Activated T-helper 1 cell treated with anti-CD3 and anti-CD28 coated beads, Interleukin-12 subunit alpha, Interleukin-12 subunit beta, Interleukin-2, Interleukin-4 antibody, amounts not matched to agents 30 ng/mL and 10 ng/mL and 1 ng/mL, durations not matched to agents 14 hours and 24 hours and 36 hours (primary cell): ENCODE measurements at regions not wholly inside any gene's neighbourhood (a gene's known extent, or its start where the extent isn't known, plus 50 kb on each side); places are given as distances from the start of the nearest gene placed in this dataset.

Source experiments
- DNase-seq: peaks from one replicate; pipeline ENCODE4 v3.0.0; 2021; ENCODE audit warnings: low spot score
- H3K27ac Mint-ChIP-seq: one replicate; pipeline ENCODE4 v1.8.0; 2021; ENCODE audit warnings: mild to moderate bottlenecking, mixed read lengths
- H3K27me3 Mint-ChIP-seq: one replicate; pipeline ENCODE4 v1.8.0; 2022; ENCODE audit warnings: mild to moderate bottlenecking, moderate library complexity, mixed read lengths; ENCODE audit not compliant: insufficient read depth
- H3K36me3 Mint-ChIP-seq: one replicate; pipeline ENCODE4 v1.8.0; 2021; ENCODE audit warnings: low read depth, mixed read lengths
- H3K4me1 Mint-ChIP-seq: one replicate; pipeline ENCODE4 v1.8.0; 2021; ENCODE audit warnings: low read depth, mixed read lengths
- H3K4me3 Mint-ChIP-seq: one replicate; pipeline ENCODE4 v1.8.0; 2021; ENCODE audit warnings: mild to moderate bottlenecking, moderate library complexity, mixed read lengths
- H3K9me3 Mint-ChIP-seq: one replicate; pipeline ENCODE4 v1.8.0; 2021; ENCODE audit warnings: mixed read lengths
- intact Hi-C: fragments of 100-400 bp; cut with micrococcal nuclease; formaldehyde crosslinking; loops from one replicate; pipeline ENCODE4 v1.15.1; 2024

GRCh38 chrX:13096728-13097127 is 52.3 kb upstream of the FAM9C start:
- H3K4me1 Mint-ChIP-seq: peaks cover 78% of the 10 kb centered on the region
- no peaks in the 10 kb centered on the region for H3K9me3 Mint-ChIP-seq
- intact Hi-C loops: loop anchor here (1.0 to 10.0 kb wide), 2 partner anchors 27 to 638 kb away; partner anchors contain the start of genes OFD1 and TRAPPC2
- no peak for DNase-seq
- H3K27me3 Mint-ChIP-seq: no peaks in the 10 kb centered on the region
- peak overlapping the region; percentile 16 for H3K4me3 Mint-ChIP-seq
- H3K27ac Mint-ChIP-seq: peak overlapping the region; percentile 86
- H3K36me3 Mint-ChIP-seq: no peaks in the 10 kb centered on the region

- Mint-ChIP-seq H3K4me1 (peaks cover 78% of the 10 kb centered on the region), H3K4me3 (peak overlapping the region; percentile 26), H3K27ac (peak overlapping the region; percentile 79), H3K9me3 (no peaks in the 10 kb centered on the region), H3K36me3 (no peaks in the 10 kb centered on the region), H3K27me3 (no peaks in the 10 kb centered on the region)
- no peak for DNase-seq
- intact Hi-C loops: loop anchor here (5.0 to 10.0 kb wide), 4 partner anchors 203 to 932 kb away; partner anchors contain the start of genes GEMIN8, OFD1 and TRAPPC2
Observed at GRCh38 chrX:13094828-13095341, 50.5 kb upstream of the FAM9C start.

- intact Hi-C loops: loop anchor here (5.0 to 10.0 kb wide), 4 partner anchors 202 to 933 kb away; partner anchors contain the start of genes GEMIN8, OFD1 and TRAPPC2
- H3K9me3 Mint-ChIP-seq: no peaks in the 10 kb centered on the region
- H3K27me3 Mint-ChIP-seq: no peaks in the 10 kb centered on the region
- DNase-seq: no peak
- H3K36me3 Mint-ChIP-seq: no peaks in the 10 kb centered on the region
- peaks cover 78% of the 10 kb centered on the region for H3K4me1 Mint-ChIP-seq
- H3K4me3 Mint-ChIP-seq: peak overlapping the region; percentile 48
- H3K27ac Mint-ChIP-seq: peak overlapping the region; percentile 96
Observed at GRCh38 chrX:13094374-13094773, 50.0 kb upstream of the FAM9C start.
